ENCODE measurements at regions not wholly inside any gene's neighbourhood (a gene's known extent, or its start where the extent isn't known, plus 50 kb on each side); places are given as distances from the start of the nearest gene placed in this dataset.

GRCh38 chr10:104577861-104578521 is 63.1 kb upstream of the SORCS3 start:
- no peak for DNase-seq (ENCODE audit: extremely low spot score)
- ChIA-PET CTCF (interaction anchor here (0.9 to 1.4 kb wide), 2 partner anchors 19 to 36 kb away, joined by 3 to 5 read pairs; no protein-coding TSS in a partner anchor), POLR2A (no interaction called here)
- TF ChIP-seq, protein P1, sequence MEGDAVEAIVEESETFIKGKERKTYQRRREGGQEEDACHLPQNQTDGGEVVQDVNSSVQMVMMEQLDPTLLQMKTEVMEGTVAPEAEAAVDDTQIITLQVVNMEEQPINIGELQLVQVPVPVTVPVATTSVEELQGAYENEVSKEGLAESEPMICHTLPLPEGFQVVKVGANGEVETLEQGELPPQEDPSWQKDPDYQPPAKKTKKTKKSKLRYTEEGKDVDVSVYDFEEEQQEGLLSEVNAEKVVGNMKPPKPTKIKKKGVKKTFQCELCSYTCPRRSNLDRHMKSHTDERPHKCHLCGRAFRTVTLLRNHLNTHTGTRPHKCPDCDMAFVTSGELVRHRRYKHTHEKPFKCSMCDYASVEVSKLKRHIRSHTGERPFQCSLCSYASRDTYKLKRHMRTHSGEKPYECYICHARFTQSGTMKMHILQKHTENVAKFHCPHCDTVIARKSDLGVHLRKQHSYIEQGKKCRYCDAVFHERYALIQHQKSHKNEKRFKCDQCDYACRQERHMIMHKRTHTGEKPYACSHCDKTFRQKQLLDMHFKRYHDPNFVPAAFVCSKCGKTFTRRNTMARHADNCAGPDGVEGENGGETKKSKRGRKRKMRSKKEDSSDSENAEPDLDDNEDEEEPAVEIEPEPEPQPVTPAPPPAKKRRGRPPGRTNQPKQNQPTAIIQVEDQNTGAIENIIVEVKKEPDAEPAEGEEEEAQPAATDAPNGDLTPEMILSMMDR (IDR thresholded peaks at IDR 0.05; ENCODE audit: control extremely low read depth, extremely low read depth, low read depth, missing control alignments), result no peak

GRCh38 chr10:104578671-104579070 is 62.4 kb upstream of the SORCS3 start:
- TF ChIP-seq, protein P1 (IDR thresholded peaks at IDR 0.05; ENCODE audit: control extremely low read depth, extremely low read depth, low read depth, missing control alignments), result no peak
- ChIA-PET POLR2A (no interaction called here), CTCF (interaction anchor here (0.9 to 1.4 kb wide), 3 partner anchors 19 to 44 kb away, joined by 3 to 5 read pairs (median 4); no protein-coding TSS in a partner anchor)

GRCh38 chr10:104579136-104579535 is 62.0 kb upstream of the SORCS3 start:
- TF ChIP-seq, protein P1 (IDR thresholded peaks at IDR 0.05; ENCODE audit: control extremely low read depth, extremely low read depth, low read depth, missing control alignments), result no peak
- ChIA-PET POLR2A (no interaction called here), CTCF (interaction anchor here (1.0 to 3.1 kb wide), 5 partner anchors 13 to 172 kb away, joined by 4 to 29 read pairs (median 5); no protein-coding TSS in a partner anchor)
- DNase-seq (ENCODE audit: extremely low spot score), result no peak

More at GRCh38 chr10:104578671-104579070, 62.4 kb upstream of the SORCS3 start:
- DNase-seq (ENCODE audit: extremely low spot score), result no peak

DNA sequence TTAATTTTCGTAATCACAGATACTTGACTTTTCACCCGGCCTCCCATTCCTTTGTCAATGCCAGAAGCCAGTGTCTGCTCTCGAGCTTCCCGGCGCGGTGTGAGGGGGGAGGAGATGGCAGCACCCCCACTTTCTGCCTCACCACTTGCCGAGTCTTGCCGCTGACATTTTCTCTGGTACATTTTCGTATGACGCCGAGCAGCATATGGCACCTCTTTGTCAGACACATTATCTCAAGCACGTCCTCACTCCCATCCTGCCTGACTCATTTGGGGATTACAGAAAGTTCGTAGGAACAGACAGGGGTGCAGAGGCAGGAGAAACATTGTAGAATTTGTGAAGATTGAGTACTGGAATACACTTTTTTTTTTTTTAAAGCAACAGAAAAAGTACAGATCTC is 60.8 kb upstream of the SORCS3 start:
- ChIA-PET POLR2A (no interaction called here), CTCF (interaction anchor here (0.7 to 3.1 kb wide), 9 partner anchors 12 to 345 kb away, joined by 3 to 29 read pairs (median 4); no protein-coding TSS in a partner anchor)
- DNase-seq (ENCODE audit: extremely low spot score), result no peak
- TF ChIP-seq, protein P1 (IDR thresholded peaks at IDR 0.05; ENCODE audit: control extremely low read depth, extremely low read depth, low read depth, missing control alignments), result no peak

GRCh38 chr10:104580774-104581675 is 60.1 kb upstream of the SORCS3 start:
- TF ChIP-seq, protein P1 (IDR thresholded peaks at IDR 0.05; ENCODE audit: control extremely low read depth, extremely low read depth, low read depth, missing control alignments), result peak; percentile 78
- DNase-seq (ENCODE audit: extremely low spot score), result peak; percentile 73
- ChIA-PET POLR2A (no interaction called here), CTCF (interaction anchor here (0.7 to 3.1 kb wide), 9 partner anchors 11 to 344 kb away, joined by 3 to 29 read pairs (median 4); no protein-coding TSS in a partner anchor)

DNA sequence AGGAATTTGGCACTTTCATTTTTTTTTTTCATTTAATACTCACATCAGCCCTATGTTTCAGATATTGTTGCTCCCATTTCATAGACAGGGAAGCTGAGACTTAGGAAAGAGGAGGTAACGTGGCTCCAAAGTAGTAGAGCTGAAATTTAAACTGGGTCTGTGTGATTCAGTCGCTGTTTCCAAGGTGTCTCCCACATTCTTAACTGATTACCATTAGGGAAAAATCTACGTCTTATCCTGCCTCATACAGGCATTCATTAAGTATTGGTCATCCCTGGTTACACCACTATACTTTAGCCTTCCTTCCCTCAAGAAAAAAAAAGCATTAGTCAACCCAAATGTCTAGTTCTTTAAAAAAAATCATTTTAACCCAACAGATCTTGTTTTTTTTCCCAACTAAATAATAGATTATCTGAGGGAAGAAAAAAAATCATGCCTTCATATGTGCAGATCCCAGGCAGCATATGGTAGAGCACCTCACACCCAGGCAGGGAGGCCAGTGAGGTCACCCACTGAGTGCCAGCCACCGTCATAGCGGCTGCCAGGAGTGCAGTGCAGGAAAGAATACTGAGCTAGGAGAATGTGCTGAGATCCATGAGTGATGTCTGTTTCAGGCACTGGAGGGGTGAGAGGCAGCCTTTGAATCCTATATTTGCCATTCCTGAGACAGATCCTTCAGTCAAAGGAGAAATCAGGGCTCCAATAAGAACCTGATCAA is 59.0 kb upstream of the SORCS3 start:
- DNase-seq (ENCODE audit: extremely low spot score), result no peak
- ChIA-PET CTCF (interaction anchor here (1.4 to 3.1 kb wide), 3 partner anchors 10 to 343 kb away, joined by 4 to 29 read pairs (median 12); no protein-coding TSS in a partner anchor), POLR2A (no interaction called here)
- TF ChIP-seq, protein P1 (IDR thresholded peaks at IDR 0.05; ENCODE audit: control extremely low read depth, extremely low read depth, low read depth, missing control alignments), result no peak
